ENCODE measurements at regions not wholly inside any gene's neighbourhood (a gene's known extent, or its start where the extent isn't known, plus 50 kb on each side); places are given as distances from the start of the nearest gene placed in this dataset.

GRCh38 chr1:59057796-59058195 is 239.1 kb upstream of the FGGY start:
- CTCF ChIA-PET, result interaction anchor here (0.5 kb wide), 1 partner anchor 258 kb away, joined by 4 read pairs; no protein-coding TSS in a partner anchor
- TF ChIP-seq CTCF (IDR thresholded peaks at IDR 0.05; ENCODE audit: unreplicated experiment), result no peak
- Mint-ChIP-seq H3K36me3 (ENCODE audit: insufficient read depth, unreplicated experiment) (no peaks in the 10 kb centered on the region), H3K4me3 (ENCODE audit: low read depth, unreplicated experiment) (no peak overlapping the region), H3K27me3 (ENCODE audit: unreplicated experiment) (no peaks in the 10 kb centered on the region), H3K4me1 (ENCODE audit: low read depth, unreplicated experiment) (peaks cover 33% of the 10 kb centered on the region), H3K9me3 (ENCODE audit: low read depth, unreplicated experiment) (peaks cover 3% of the 10 kb centered on the region), H3K27ac (ENCODE audit: unreplicated experiment) (no peak overlapping the region)
- intact Hi-C loops (cut with micrococcal nuclease; ENCODE audit: unreplicated experiment), result no loop called here
- BruUV-seq (replicated peaks), result no TSS peak
- no peak for DNase-seq

DNA sequence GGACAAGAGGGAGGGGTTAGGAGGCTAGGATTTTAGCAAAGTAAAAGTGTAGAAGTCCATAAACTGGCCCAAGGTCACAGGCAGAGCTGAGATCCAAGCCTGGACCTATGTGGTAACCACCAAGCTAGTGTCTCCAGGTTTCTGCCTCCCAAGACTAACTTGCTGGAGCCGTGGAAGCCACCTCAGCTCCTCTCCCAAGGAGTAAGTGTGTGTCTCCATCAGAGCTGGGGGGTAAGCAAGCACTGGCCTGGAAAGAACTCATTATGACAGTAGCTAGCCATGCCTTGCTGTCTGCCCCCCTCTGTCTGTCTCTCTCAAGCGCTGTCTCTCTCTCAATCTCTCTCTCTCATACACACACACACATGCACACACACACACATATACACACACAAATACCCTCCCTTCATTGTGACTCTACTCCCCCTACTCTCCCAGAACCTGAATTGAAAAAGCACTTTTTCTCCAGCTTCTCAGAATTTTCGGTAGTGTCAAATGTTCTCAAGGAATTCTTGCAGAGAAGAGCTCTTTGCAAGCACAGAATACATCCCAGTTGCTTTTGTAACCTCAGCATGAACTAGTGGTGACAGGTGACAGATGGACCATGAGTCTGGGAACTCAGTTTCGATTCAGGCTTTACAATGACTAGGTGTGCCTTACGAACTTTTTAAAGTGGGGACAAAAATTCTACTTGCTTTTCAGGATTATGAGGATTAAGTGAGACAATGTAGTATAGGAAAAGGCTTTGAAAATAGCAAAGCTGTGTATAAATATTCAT is 238.0 kb upstream of the FGGY start:
- H3K36me3 Mint-ChIP-seq (ENCODE audit: insufficient read depth, unreplicated experiment), result no peaks in the 10 kb centered on the region

DNA sequence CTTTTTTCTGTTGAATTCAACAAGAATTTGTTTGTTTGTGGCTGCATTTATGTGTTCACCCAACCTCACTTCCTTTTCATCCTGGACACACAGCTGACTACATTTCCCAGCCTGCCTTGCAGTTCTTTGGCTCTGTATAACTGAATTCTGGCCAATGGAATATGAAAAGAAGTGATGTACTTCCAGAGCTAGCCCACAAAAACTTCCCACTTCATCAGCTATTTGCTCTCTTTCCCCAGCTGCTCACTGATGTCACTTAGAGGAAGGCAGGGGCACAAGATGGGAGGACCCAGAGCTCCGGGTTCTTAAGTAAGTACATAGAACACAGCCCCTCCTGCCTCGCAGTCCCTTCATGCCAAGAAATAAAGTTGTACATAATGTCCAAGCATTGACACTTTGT is 235.0 kb upstream of the FGGY start:
- intact Hi-C loops (cut with micrococcal nuclease; ENCODE audit: unreplicated experiment), result no loop called here

More for the DNA sequence above, 238.0 kb upstream of the FGGY start:
- no peak overlapping the region for H3K4me3 Mint-ChIP-seq (ENCODE audit: low read depth, unreplicated experiment)
- H3K27ac Mint-ChIP-seq (ENCODE audit: unreplicated experiment), result no peak overlapping the region
- intact Hi-C loops (cut with micrococcal nuclease; ENCODE audit: unreplicated experiment), result no loop called here
- H3K9me3 Mint-ChIP-seq (ENCODE audit: low read depth, unreplicated experiment), result peaks cover 3% of the 10 kb centered on the region
- no peaks in the 10 kb centered on the region for H3K27me3 Mint-ChIP-seq (ENCODE audit: unreplicated experiment)
- peaks cover 40% of the 10 kb centered on the region for H3K4me1 Mint-ChIP-seq (ENCODE audit: low read depth, unreplicated experiment)
- no peak for DNase-seq
- BruUV-seq (replicated peaks), result no TSS peak
- CTCF ChIA-PET, result no interaction called here
- no peak for TF ChIP-seq CTCF (IDR thresholded peaks at IDR 0.05; ENCODE audit: unreplicated experiment)

DNA sequence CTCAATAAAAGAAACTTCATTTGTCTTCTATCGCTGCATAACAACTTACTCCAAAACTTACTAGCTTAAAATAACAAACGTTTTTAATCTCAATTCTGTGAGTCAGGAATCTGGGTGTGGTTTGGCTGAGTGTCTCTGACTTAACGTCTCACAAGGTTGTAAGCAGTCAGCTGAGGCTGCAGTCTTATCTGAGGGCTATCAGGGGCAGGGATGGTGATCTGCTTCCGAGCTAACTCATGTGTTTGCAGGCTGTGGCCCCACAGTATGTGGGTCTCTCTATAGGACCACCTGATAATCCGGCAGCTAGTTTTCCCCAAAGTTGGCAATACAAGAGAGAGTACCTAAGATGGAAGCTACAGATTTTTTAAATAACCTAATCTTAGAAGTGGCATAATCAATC is 234.2 kb upstream of the FGGY start:
- CTCF ChIA-PET, result interaction anchor here (0.6 to 1.6 kb wide), 3 partner anchors 8 to 94 kb away, joined by 3 to 4 read pairs (median 4); no protein-coding TSS in a partner anchor
- Mint-ChIP-seq H3K4me3 (ENCODE audit: low read depth, unreplicated experiment) (no peak overlapping the region), H3K27ac (ENCODE audit: unreplicated experiment) (peak overlapping the region; percentile 34), H3K36me3 (ENCODE audit: insufficient read depth, unreplicated experiment) (no peaks in the 10 kb centered on the region), H3K4me1 (ENCODE audit: low read depth, unreplicated experiment) (peaks cover 31% of the 10 kb centered on the region), H3K9me3 (ENCODE audit: low read depth, unreplicated experiment) (no peaks in the 10 kb centered on the region), H3K27me3 (ENCODE audit: unreplicated experiment) (no peaks in the 10 kb centered on the region)
- no TSS peak for BruUV-seq (replicated peaks)
- intact Hi-C loops (cut with micrococcal nuclease; ENCODE audit: unreplicated experiment), result no loop called here
- no peak for TF ChIP-seq CTCF (IDR thresholded peaks at IDR 0.05; ENCODE audit: unreplicated experiment)
- no peak for DNase-seq

More for the DNA sequence above, 235.0 kb upstream of the FGGY start:
- no peak for DNase-seq
- H3K9me3 Mint-ChIP-seq (ENCODE audit: low read depth, unreplicated experiment), result no peaks in the 10 kb centered on the region
- H3K36me3 Mint-ChIP-seq (ENCODE audit: insufficient read depth, unreplicated experiment), result no peaks in the 10 kb centered on the region
- peaks cover 40% of the 10 kb centered on the region for H3K4me1 Mint-ChIP-seq (ENCODE audit: low read depth, unreplicated experiment)
- H3K27me3 Mint-ChIP-seq (ENCODE audit: unreplicated experiment), result no peaks in the 10 kb centered on the region
- no peak overlapping the region for H3K27ac Mint-ChIP-seq (ENCODE audit: unreplicated experiment)
- CTCF ChIA-PET, result interaction anchor here (0.6 to 1.6 kb wide), 3 partner anchors 9 to 101 kb away, joined by 3 to 4 read pairs (median 3); no protein-coding TSS in a partner anchor
- H3K4me3 Mint-ChIP-seq (ENCODE audit: low read depth, unreplicated experiment), result no peak overlapping the region
- no TSS peak for BruUV-seq (replicated peaks)
- no peak for TF ChIP-seq CTCF (IDR thresholded peaks at IDR 0.05; ENCODE audit: unreplicated experiment)

All from Calu3 (cell line).